Inferior parietal cortex (tissue), 1 donor: ENCODE measurements at regions not wholly inside any gene's neighbourhood (a gene's known extent, or its start where the extent isn't known, plus 50 kb on each side); places are given as distances from the start of the nearest gene placed in this dataset.
"Not testable (repeated sequence)": the region's sequence is repeated elsewhere in the genome, so short reads cannot be mapped to it uniquely, and the experiment has no call there.

Experiments
- DNase-seq: peaks from one replicate; pipeline ENCODE4 v3.0.0-alpha.2; 2016; ENCODE audit errors: extremely low spot score

- DNase-seq: no peak
Measured at GRCh38 chr10:33478675-33479125, 144.2 kb upstream of the NRP1 start.

GRCh38 chr10:33478089-33478674 is 143.7 kb upstream of the NRP1 start:
- no peak for DNase-seq

- no peak for DNase-seq
Measured at GRCh38 chr10:33477291-33478088, 143.0 kb upstream of the NRP1 start.

- no peak for DNase-seq
Measured at GRCh38 chr10:33476757-33477273, 142.3 kb upstream of the NRP1 start.

GRCh38 chr10:33473688-33474087 is 139.2 kb upstream of the NRP1 start:
- no peak for DNase-seq

- not testable (repeated sequence) for DNase-seq
Measured at GRCh38 chr10:33468006-33468405, 133.5 kb upstream of the NRP1 start.

- DNase-seq: no peak
Measured at GRCh38 chr10:33465747-33466146, 131.3 kb upstream of the NRP1 start.

- DNase-seq: no peak
Measured at GRCh38 chr10:33463011-33463410, 128.5 kb upstream of the NRP1 start.

GRCh38 chr10:33461295-33461640 is 126.8 kb upstream of the NRP1 start:
- DNase-seq: no peak

- no peak for DNase-seq
Measured at GRCh38 chr10:33460505-33461294, 126.2 kb upstream of the NRP1 start.

- no peak for DNase-seq
Measured at GRCh38 chr10:33459602-33460001, 125.1 kb upstream of the NRP1 start.

GRCh38 chr10:33455029-33455428 is 120.6 kb upstream of the NRP1 start:
- no peak for DNase-seq

GRCh38 chr10:33454554-33454953 is 120.1 kb upstream of the NRP1 start:
- no peak for DNase-seq

GRCh38 chr10:33453081-33454025 is 118.9 kb upstream of the NRP1 start:
- DNase-seq: no peak

- DNase-seq: peak; percentile 16
Measured at GRCh38 chr10:33448421-33449140, 114.1 kb upstream of the NRP1 start.

GRCh38 chr10:33441561-33441960 is 107.1 kb upstream of the NRP1 start:
- no peak for DNase-seq

GRCh38 chr10:33434933-33435332 is 100.5 kb upstream of the NRP1 start:
- no peak for DNase-seq

GRCh38 chr10:33428682-33429081 is 94.2 kb upstream of the NRP1 start:
- DNase-seq: no peak

GRCh38 chr10:33423154-33423529 is 88.7 kb upstream of the NRP1 start:
- no peak for DNase-seq

- DNase-seq: no peak
Measured at GRCh38 chr10:33422471-33423153, 88.1 kb upstream of the NRP1 start.
